Keratinocyte (primary cell): ENCODE measurements at regions not wholly inside any gene's neighbourhood (a gene's known extent, or its start where the extent isn't known, plus 50 kb on each side); places are given as distances from the start of the nearest gene placed in this dataset.

Experiments
- CTCF ChIP-seq, 3 experiments: IDR thresholded peaks in 1 of 3; conservative IDR thresholded peaks in 1 of 3; optimal IDR thresholded peaks in 1 of 3; 2 replicates in 2 of 3; 3 replicates in 1 of 3; pipeline versions ENCODE3 to v1.5.1; 2011; ENCODE audit warnings: low read length in 3 of 3, mild to moderate bottlenecking in 3 of 3, moderate library complexity in 2 of 3, control low read depth in 1 of 3, inconsistent platforms in 1 of 3; ENCODE audit not compliant: insufficient read depth in 2 of 3; ENCODE audit errors: extremely low read depth in 1 of 3
- EZH2 ChIP-seq: IDR thresholded peaks from one replicate; pipeline ENCODE4 v1.6.1; 2012; ENCODE audit warnings: inconsistent platforms, mild to moderate bottlenecking, low read length, moderate library complexity

- TF ChIP-seq CTCF (optimal IDR thresholded peaks at IDR 0.05 in 1 of 3, IDR thresholded peaks at IDR 0.05 in 1 of 3, conservative IDR thresholded peaks at IDR 0.05 in 1 of 3; ENCODE audit: extremely low read depth in 1 of 3, insufficient read depth in 2 of 3, low read length in 3 of 3) (no peak), EZH2 (no peak)
These were observed 252.6 kb upstream of the HAND2 start for GRCh38 chr4:173782660-173783059.
